ENCODE measurements at regions not wholly inside any gene's neighbourhood (a gene's known extent, or its start where the extent isn't known, plus 50 kb on each side); places are given as distances from the start of the nearest gene placed in this dataset.
"Not testable (repeated sequence)": the region's sequence is repeated elsewhere in the genome, so short reads cannot be mapped to it uniquely, and the experiment has no call there.

GRCh38 chr3:4083225-4084015, 219.7 kb upstream of the SETMAR start:
- Histone ChIP-seq H3K4me1 (ENCODE audit: low read depth, poor library complexity, severe bottlenecking) (no peaks in the 10 kb centered on the region), H4K20me1 (ENCODE audit: insufficient read depth) (no peaks in the 10 kb centered on the region), H3K36me3 (ENCODE audit: insufficient read depth) (no peaks in the 10 kb centered on the region), H2AFZ (ENCODE audit: low read depth) (no peak overlapping the region), H3K4me3 (IDR thresholded peaks at IDR 0.05; ENCODE audit: insufficient read depth, low read depth, low read length) (no peak overlapping the region), H3K4me2 (no peak overlapping the region), H3K9ac (no peak overlapping the region), H3K27me3 (ENCODE audit: insufficient read depth, low read depth) (no peaks in the 10 kb centered on the region), H3K27ac (no peak overlapping the region), H3K79me2 (ENCODE audit: insufficient read depth, low read depth) (no peaks in the 10 kb centered on the region)
- TF ChIP-seq, protein P1, sequence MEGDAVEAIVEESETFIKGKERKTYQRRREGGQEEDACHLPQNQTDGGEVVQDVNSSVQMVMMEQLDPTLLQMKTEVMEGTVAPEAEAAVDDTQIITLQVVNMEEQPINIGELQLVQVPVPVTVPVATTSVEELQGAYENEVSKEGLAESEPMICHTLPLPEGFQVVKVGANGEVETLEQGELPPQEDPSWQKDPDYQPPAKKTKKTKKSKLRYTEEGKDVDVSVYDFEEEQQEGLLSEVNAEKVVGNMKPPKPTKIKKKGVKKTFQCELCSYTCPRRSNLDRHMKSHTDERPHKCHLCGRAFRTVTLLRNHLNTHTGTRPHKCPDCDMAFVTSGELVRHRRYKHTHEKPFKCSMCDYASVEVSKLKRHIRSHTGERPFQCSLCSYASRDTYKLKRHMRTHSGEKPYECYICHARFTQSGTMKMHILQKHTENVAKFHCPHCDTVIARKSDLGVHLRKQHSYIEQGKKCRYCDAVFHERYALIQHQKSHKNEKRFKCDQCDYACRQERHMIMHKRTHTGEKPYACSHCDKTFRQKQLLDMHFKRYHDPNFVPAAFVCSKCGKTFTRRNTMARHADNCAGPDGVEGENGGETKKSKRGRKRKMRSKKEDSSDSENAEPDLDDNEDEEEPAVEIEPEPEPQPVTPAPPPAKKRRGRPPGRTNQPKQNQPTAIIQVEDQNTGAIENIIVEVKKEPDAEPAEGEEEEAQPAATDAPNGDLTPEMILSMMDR (conservative IDR thresholded peaks at IDR 0.05; ENCODE audit: low read depth, low read length), result no peak

DNA sequence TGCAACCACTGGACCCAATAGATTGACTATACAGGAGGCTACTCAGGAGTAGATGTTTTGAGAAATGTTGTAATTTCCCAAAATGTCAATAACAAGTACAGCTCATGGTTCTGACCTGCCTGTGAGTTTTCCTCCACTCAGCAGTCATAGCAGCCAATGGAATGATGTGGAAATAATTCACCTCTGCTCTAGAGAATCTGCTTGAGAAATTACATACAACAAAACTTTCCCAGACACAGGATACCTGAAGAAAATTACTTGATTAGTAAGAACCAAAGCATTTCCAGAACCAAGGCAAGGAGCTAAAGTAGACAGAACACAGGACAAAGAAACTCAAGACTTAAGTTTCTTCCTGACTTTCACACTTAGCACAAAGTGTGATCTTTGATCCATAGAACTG, 218.9 kb upstream of the SETMAR start:
- Histone ChIP-seq H3K36me3 (ENCODE audit: insufficient read depth) (no peaks in the 10 kb centered on the region), H4K20me1 (ENCODE audit: insufficient read depth) (no peaks in the 10 kb centered on the region), H2AFZ (ENCODE audit: low read depth) (no peak overlapping the region), H3K27ac (no peak overlapping the region), H3K4me3 (IDR thresholded peaks at IDR 0.05; ENCODE audit: insufficient read depth, low read depth, low read length) (no peak overlapping the region), H3K4me2 (no peak overlapping the region), H3K79me2 (ENCODE audit: insufficient read depth, low read depth) (no peaks in the 10 kb centered on the region), H3K9ac (no peak overlapping the region), H3K27me3 (ENCODE audit: insufficient read depth, low read depth) (no peaks in the 10 kb centered on the region), H3K4me1 (ENCODE audit: low read depth, poor library complexity, severe bottlenecking) (no peaks in the 10 kb centered on the region)
- TF ChIP-seq, protein P1 (conservative IDR thresholded peaks at IDR 0.05; ENCODE audit: low read depth, low read length), result no peak

DNA sequence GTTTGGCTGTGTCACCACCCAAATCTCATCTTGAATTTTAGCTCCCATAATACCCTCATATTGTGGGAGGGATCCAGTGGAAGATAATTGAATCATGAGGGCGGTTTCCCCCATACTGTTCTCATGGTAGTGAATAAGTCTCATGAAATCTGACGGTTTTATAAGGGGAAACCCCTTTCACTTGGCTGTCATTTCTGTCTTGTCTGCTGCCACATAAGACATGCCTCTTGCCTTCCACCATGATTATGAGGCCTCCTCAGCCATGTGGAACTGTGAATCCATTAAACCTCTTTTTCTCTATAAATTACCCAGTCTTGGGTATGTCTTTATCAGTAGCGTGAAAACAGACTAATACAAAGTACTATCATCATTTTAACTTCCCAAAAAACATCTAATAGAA, 216.5 kb upstream of the SETMAR start:
- H3K4me1 ChIP-seq (ENCODE audit: low read depth, poor library complexity, severe bottlenecking); H3K4me2 ChIP-seq; H3K27me3 ChIP-seq (ENCODE audit: insufficient read depth, low read depth); H3K4me3 ChIP-seq (IDR thresholded peaks at IDR 0.05; ENCODE audit: insufficient read depth, low read depth, low read length); H3K36me3 ChIP-seq (ENCODE audit: insufficient read depth); H2AFZ ChIP-seq (ENCODE audit: low read depth); H3K27ac ChIP-seq; H4K20me1 ChIP-seq (ENCODE audit: insufficient read depth); H3K9ac ChIP-seq; H3K79me2 ChIP-seq (ENCODE audit: insufficient read depth, low read depth): not testable (repeated sequence)

- no peaks in the 10 kb centered on the region for H4K20me1 ChIP-seq (ENCODE audit: insufficient read depth)
- no peak overlapping the region for H3K9ac ChIP-seq
- H3K79me2 ChIP-seq (ENCODE audit: insufficient read depth, low read depth), result no peaks in the 10 kb centered on the region
- H3K4me2 ChIP-seq, result no peak overlapping the region
- no peak overlapping the region for H3K27ac ChIP-seq
- H3K4me3 ChIP-seq (IDR thresholded peaks at IDR 0.05; ENCODE audit: insufficient read depth, low read depth, low read length), result no peak overlapping the region
- no peaks in the 10 kb centered on the region for H3K27me3 ChIP-seq (ENCODE audit: insufficient read depth, low read depth)
- TF ChIP-seq, protein P1 (conservative IDR thresholded peaks at IDR 0.05; ENCODE audit: low read depth, low read length), result no peak
- no peaks in the 10 kb centered on the region for H3K36me3 ChIP-seq (ENCODE audit: insufficient read depth)
- H3K4me1 ChIP-seq (ENCODE audit: low read depth, poor library complexity, severe bottlenecking), result no peaks in the 10 kb centered on the region
- no peak overlapping the region for H2AFZ ChIP-seq (ENCODE audit: low read depth)
These were observed 211.4 kb upstream of the SETMAR start for GRCh38 chr3:4091786-4092185.

- H3K4me2 ChIP-seq, result no peak overlapping the region
- H3K9ac ChIP-seq, result no peak overlapping the region
- H3K4me3 ChIP-seq (IDR thresholded peaks at IDR 0.05; ENCODE audit: insufficient read depth, low read depth, low read length), result no peak overlapping the region
- H4K20me1 ChIP-seq (ENCODE audit: insufficient read depth), result no peaks in the 10 kb centered on the region
- H3K36me3 ChIP-seq (ENCODE audit: insufficient read depth), result no peaks in the 10 kb centered on the region
- no peaks in the 10 kb centered on the region for H3K79me2 ChIP-seq (ENCODE audit: insufficient read depth, low read depth)
- H2AFZ ChIP-seq (ENCODE audit: low read depth), result no peak overlapping the region
- no peaks in the 10 kb centered on the region for H3K4me1 ChIP-seq (ENCODE audit: low read depth, poor library complexity, severe bottlenecking)
- TF ChIP-seq, protein P1 (conservative IDR thresholded peaks at IDR 0.05; ENCODE audit: low read depth, low read length), result no peak
- no peaks in the 10 kb centered on the region for H3K27me3 ChIP-seq (ENCODE audit: insufficient read depth, low read depth)
- no peak overlapping the region for H3K27ac ChIP-seq
These were observed 205.4 kb upstream of the SETMAR start for GRCh38 chr3:4097801-4098200.
